NB4 (cell line): ENCODE measurements at regions not wholly inside any gene's neighbourhood (a gene's known extent, or its start where the extent isn't known, plus 50 kb on each side); places are given as distances from the start of the nearest gene placed in this dataset.

Experiments
- DNase-seq: peaks from one replicate; pipeline ENCODE4 v3.0.0; 2010; ENCODE audit warnings: low read depth
- H3K4me3 ChIP-seq: one replicate; pipeline ENCODE4 v1.5.1; 2011; ENCODE audit warnings: mild to moderate bottlenecking, low read depth, low read length, moderate library complexity
- MYC ChIP-seq: IDR thresholded peaks from 2 replicates; pipeline ENCODE4 v1.6.1; 2011; ENCODE audit warnings: low read depth, low read length
- POLR2A ChIP-seq: IDR thresholded peaks from 2 replicates; pipeline ENCODE4 v1.6.1; 2011; ENCODE audit warnings: mild to moderate bottlenecking; ENCODE audit not compliant: insufficient read length; ENCODE audit errors: extremely low read depth
- TF ChIP-seq, protein P1 (sequence below): IDR thresholded peaks from one replicate; pipeline ENCODE4 v1.5.1; 2012; ENCODE audit warnings: low read depth, low read length
- TF ChIP-seq, protein P2 (sequence below): IDR thresholded peaks from 2 replicates; pipeline ENCODE4 v1.6.1; 2011; ENCODE audit warnings: low read depth, low read length

GRCh38 chr5:121780406-121780805 lies 71.3 kb upstream of the FTMT start:
- DNase-seq = no peak
- H3K4me3 ChIP-seq = no peak overlapping the region
- TF ChIP-seq, protein P1, sequence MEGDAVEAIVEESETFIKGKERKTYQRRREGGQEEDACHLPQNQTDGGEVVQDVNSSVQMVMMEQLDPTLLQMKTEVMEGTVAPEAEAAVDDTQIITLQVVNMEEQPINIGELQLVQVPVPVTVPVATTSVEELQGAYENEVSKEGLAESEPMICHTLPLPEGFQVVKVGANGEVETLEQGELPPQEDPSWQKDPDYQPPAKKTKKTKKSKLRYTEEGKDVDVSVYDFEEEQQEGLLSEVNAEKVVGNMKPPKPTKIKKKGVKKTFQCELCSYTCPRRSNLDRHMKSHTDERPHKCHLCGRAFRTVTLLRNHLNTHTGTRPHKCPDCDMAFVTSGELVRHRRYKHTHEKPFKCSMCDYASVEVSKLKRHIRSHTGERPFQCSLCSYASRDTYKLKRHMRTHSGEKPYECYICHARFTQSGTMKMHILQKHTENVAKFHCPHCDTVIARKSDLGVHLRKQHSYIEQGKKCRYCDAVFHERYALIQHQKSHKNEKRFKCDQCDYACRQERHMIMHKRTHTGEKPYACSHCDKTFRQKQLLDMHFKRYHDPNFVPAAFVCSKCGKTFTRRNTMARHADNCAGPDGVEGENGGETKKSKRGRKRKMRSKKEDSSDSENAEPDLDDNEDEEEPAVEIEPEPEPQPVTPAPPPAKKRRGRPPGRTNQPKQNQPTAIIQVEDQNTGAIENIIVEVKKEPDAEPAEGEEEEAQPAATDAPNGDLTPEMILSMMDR = no peak
- no peak for TF ChIP-seq POLR2A
- TF ChIP-seq, protein P2, sequence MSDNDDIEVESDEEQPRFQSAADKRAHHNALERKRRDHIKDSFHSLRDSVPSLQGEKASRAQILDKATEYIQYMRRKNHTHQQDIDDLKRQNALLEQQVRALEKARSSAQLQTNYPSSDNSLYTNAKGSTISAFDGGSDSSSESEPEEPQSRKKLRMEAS = no peak
- no peak for TF ChIP-seq MYC

DNA sequence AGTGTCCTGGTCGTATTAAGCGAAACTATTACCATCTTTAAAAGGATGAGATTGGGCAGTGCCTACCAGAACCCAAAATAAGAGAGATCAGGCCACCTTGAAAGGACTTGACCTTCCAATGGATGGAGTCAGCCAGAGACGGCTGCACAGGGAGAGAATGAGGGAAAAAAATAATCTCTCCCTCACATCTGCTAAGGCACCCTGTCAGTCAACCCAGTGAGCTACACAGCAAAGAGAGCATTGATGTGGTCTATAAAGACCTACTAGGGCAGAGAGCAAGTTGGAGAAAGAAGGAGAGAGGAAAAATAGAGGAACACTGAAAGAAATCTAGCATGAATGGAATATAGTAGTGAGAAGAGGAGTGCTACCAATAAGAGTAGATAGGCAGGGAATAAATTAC lies 68.0 kb upstream of the FTMT start:
- H3K4me3 ChIP-seq = no peak overlapping the region

GRCh38 chr5:121793791-121794190 lies 57.9 kb upstream of the FTMT start:
- DNase-seq = no peak
- no peak overlapping the region for H3K4me3 ChIP-seq
- TF ChIP-seq, protein P2 = no peak
- TF ChIP-seq MYC = no peak
- no peak for TF ChIP-seq POLR2A
- TF ChIP-seq, protein P1 = no peak

More for the DNA sequence above, 68.0 kb upstream of the FTMT start:
- TF ChIP-seq, protein P1 = no peak
- TF ChIP-seq MYC (no peak), POLR2A (no peak)
- TF ChIP-seq, protein P2 = no peak
- DNase-seq = no peak

DNA sequence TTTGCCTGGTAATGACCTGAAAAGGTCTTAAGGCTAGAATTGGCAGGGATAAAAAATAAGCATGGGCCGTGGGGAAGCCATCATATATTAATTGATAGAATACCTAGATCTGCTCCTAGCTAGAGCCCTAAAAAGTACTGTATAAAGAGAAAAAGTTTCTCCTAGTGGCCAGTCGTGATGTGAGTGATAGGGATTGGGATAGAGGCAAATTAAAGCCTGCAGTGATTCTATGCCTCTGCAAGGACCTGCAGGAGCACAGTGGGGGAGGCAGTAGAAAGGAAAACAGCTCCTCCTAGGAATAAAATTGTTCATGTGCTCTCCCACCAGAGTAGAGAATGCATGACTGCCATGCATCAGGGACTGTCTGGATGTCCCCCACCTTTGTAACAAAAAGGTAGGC lies 56.2 kb upstream of the FTMT start:
- TF ChIP-seq MYC (no peak), POLR2A (no peak)
- TF ChIP-seq, protein P1 = no peak
- TF ChIP-seq, protein P2 = no peak
- no peak for DNase-seq
- no peak overlapping the region for H3K4me3 ChIP-seq

GRCh38 chr5:121797681-121798518 lies 53.8 kb upstream of the FTMT start:
- TF ChIP-seq POLR2A (no peak), MYC (no peak)
- TF ChIP-seq, protein P2 = no peak
- TF ChIP-seq, protein P1 = no peak
- DNase-seq = no peak
- H3K4me3 ChIP-seq = no peak overlapping the region
